Nephron progenitor cell (in vitro differentiated cells): ENCODE measurements at regions not wholly inside any gene's neighbourhood (a gene's known extent, or its start where the extent isn't known, plus 50 kb on each side); places are given as distances from the start of the nearest gene placed in this dataset.

ENCODE experiments used
- DNase-seq: peaks from one replicate; pipeline ENCODE4 v3.0.0; 2021
- H3K27ac Mint-ChIP-seq: 2 replicates; pipeline ENCODE4 v1.8.0; 2021; ENCODE audit warnings: mild to moderate bottlenecking, moderate library complexity, mixed read lengths
- H3K27me3 Mint-ChIP-seq: 2 replicates; pipeline ENCODE4 v1.8.0; 2021; ENCODE audit warnings: mild to moderate bottlenecking, low read depth, mixed read lengths; ENCODE audit not compliant: poor library complexity
- H3K36me3 Mint-ChIP-seq: 2 replicates; pipeline ENCODE4 v1.8.0; 2021; ENCODE audit warnings: low read depth, mixed read lengths
- H3K4me1 Mint-ChIP-seq: 2 replicates; pipeline ENCODE4 v1.8.0; 2021; ENCODE audit warnings: mixed read lengths
- H3K4me3 Mint-ChIP-seq: 2 replicates; pipeline ENCODE4 v1.8.0; 2021; ENCODE audit warnings: mild to moderate bottlenecking, moderate library complexity, mixed read lengths
- H3K9me3 Mint-ChIP-seq: 2 replicates; pipeline ENCODE4 v1.8.0; 2021; ENCODE audit warnings: mild to moderate bottlenecking, moderate library complexity, mixed read lengths
- CTCF ChIP-seq: fragments of 200-600 bp; sonication (generic); IDR thresholded peaks from 2 replicates; pipeline ENCODE4 v1.5.0; 2021; ENCODE audit warnings: antibody characterized with exemption

DNA sequence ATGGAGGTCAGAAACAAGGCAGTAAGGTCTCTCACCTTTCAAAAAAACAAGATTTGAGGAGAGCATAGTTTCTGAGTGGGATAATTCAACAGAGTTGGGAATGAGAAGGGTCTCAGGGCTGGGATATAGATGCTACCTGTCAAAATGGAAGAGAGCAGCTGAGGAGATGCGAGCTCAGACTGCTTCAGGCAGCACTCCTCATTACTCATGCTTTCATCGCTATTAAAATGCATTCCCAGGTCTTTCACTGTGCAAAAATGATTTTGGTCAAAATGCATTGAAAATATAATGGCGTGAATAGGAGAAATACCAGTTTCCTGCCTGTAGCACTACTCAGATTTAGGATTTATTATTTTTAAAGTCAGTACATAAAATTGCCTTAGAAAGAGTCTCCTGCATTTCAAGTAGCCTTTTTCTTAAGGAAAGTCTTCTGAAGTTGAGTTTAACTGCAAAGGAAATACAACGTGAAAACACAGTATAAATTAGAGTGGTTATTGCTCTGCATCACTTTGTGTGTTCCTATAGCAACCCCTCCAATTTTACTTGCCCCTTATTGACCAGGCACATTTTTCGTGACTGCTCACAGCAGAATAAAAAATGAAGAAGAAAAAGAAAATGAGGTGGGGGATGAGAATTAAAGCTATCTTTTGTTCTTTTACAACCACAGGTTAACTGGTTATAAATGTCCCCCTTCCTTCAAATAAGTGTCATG lies 724.8 kb upstream of the SEMA6A start:
- TF ChIP-seq CTCF = no peak
- Mint-ChIP-seq H3K9me3 (peaks cover 17% of the 10 kb centered on the region), H3K36me3 (peaks cover 14% of the 10 kb centered on the region), H3K4me1 (peaks cover 64% of the 10 kb centered on the region), H3K27ac (peak overlapping the region; percentile 97), H3K27me3 (no peaks in the 10 kb centered on the region), H3K4me3 (no peak overlapping the region)
- DNase-seq = no peak

GRCh38 chr5:117296872-117297271 lies 722.2 kb upstream of the SEMA6A start:
- Mint-ChIP-seq H3K27me3 (no peaks in the 10 kb centered on the region), H3K27ac (peak overlapping the region; percentile 93), H3K36me3 (peaks cover 26% of the 10 kb centered on the region), H3K4me1 (peaks cover 47% of the 10 kb centered on the region), H3K4me3 (no peak overlapping the region), H3K9me3 (peaks cover 31% of the 10 kb centered on the region)
- no peak for TF ChIP-seq CTCF
- DNase-seq = no peak

- no peak for DNase-seq
- Mint-ChIP-seq H3K9me3 (peaks cover 31% of the 10 kb centered on the region), H3K27ac (no peak overlapping the region), H3K4me3 (no peak overlapping the region), H3K27me3 (no peaks in the 10 kb centered on the region), H3K4me1 (peaks cover 56% of the 10 kb centered on the region), H3K36me3 (peaks cover 26% of the 10 kb centered on the region)
- no peak for TF ChIP-seq CTCF
Observed at GRCh38 chr5:117295941-117296340, 721.3 kb upstream of the SEMA6A start.

DNA sequence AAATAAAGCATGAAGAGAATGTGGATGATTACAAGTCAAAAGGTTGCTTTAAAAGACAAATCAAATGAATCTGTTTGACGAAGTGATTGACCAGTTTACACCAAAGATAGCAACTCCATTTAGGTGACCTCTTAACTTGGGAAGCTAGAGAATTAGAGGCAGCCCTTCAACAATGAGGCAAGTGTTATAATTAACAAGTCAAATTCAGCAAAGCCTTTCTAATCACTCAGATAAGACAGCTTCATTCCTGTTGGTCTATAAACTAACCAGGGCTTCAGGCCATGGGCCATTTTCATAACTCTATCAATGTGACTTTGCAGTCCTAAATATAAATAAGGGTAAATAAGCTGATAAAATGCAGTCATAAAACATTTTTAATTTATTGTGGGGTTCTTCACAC lies 712.2 kb upstream of the SEMA6A start:
- no peak for TF ChIP-seq CTCF
- Mint-ChIP-seq H3K27ac (no peak overlapping the region), H3K36me3 (peaks cover 3% of the 10 kb centered on the region), H3K27me3 (no peaks in the 10 kb centered on the region), H3K9me3 (peaks cover 3% of the 10 kb centered on the region), H3K4me1 (peaks cover 25% of the 10 kb centered on the region), H3K4me3 (no peak overlapping the region)
- DNase-seq = no peak

DNA sequence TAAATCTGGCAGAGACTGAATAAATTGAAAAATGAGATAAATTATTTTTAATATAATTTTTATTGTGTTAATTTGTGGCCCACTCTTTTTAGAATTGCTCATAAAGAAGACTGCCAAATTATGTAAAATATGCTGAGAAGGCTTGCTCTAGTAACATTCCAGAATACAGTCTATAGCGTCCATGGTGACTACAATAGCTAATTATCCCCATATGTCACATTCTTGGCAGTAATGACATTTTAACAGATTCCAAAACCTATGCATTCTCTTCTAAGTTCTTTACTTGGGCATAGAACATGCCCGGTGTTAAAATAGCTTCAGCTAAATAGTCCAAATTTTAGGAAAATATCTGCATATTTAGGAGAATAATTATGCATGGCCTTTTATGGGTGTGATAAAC lies 697.0 kb upstream of the SEMA6A start:
- peaks cover 20% of the 10 kb centered on the region for H3K9me3 Mint-ChIP-seq
- TF ChIP-seq CTCF = no peak
- no peaks in the 10 kb centered on the region for H3K27me3 Mint-ChIP-seq
- peaks cover 11% of the 10 kb centered on the region for H3K36me3 Mint-ChIP-seq
- no peak overlapping the region for H3K4me3 Mint-ChIP-seq
- DNase-seq = no peak
- H3K27ac Mint-ChIP-seq = no peak overlapping the region
- no peaks in the 10 kb centered on the region for H3K4me1 Mint-ChIP-seq

DNA sequence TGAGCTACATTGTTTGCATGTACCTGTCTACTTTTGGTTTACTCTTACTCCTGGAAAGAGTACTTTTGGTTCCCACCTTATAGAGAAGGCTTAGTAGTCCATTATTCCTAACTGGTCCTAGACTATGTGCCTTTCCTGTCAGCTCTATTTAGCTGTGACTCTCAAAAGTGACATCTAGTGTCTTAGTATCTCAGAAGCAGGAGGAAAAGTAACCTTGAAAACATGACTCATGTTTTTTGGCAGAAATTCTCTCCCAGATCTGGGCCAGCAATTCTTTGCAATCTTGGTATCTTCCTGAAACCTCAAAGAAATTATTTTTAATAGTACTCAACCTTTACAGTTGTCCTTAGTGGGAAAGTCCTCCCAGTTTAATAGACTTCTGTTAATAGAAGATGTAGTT lies 691.7 kb upstream of the SEMA6A start:
- Mint-ChIP-seq H3K4me1 (peaks cover 9% of the 10 kb centered on the region), H3K36me3 (peaks cover 26% of the 10 kb centered on the region), H3K27ac (no peak overlapping the region), H3K9me3 (peaks cover 39% of the 10 kb centered on the region), H3K27me3 (no peaks in the 10 kb centered on the region), H3K4me3 (no peak overlapping the region)
- TF ChIP-seq CTCF = no peak
- DNase-seq = no peak
